ENCODE measurements at regions not wholly inside any gene's neighbourhood (a gene's known extent, or its start where the extent isn't known, plus 50 kb on each side); places are given as distances from the start of the nearest gene placed in this dataset.

- TF ChIP-seq CTCF (conservative IDR thresholded peaks at IDR 0.05; ENCODE audit: low read depth, low read length) (no peak), EZH2 (IDR thresholded peaks at IDR 0.05; ENCODE audit: borderline replicate concordance, low read depth, low read length, poor library complexity, severe bottlenecking) (no peak)
Measured at GRCh38 chr6:62614442-62614841, 328.4 kb upstream of the KHDRBS2 start.

Measured in A673 (cell line).